ENCODE measurements at regions not wholly inside any gene's neighbourhood (a gene's known extent, or its start where the extent isn't known, plus 50 kb on each side); places are given as distances from the start of the nearest gene placed in this dataset.

DNA sequence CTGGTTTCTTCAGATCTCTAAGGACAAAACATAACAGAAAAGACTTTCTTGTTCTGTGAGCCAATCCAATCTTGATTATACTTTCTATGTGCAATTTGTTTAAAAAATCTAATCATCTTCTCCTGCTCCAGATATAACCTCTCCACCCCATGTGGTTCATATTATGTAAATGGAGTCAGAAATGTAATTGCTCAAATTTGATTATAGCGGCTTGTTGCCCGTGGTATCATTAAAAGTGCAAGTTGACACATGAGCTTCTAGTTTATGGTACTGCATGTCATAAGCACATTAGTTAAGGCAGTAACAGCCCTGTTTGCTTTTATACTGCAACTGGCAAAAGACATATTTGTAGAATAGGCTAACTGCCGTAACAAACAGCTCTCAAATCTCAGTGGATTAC is 715.1 kb upstream of the CDH7 start:
- Histone ChIP-seq H3K4me2 (no peak overlapping the region), H3K9me3 (no peaks in the 10 kb centered on the region), H3K27ac (no peak overlapping the region), H3K4me1 (no peaks in the 10 kb centered on the region), H3K4me3 (no peak overlapping the region)
- 18% methylated on average over 3 of the region's 3 CpGs for WGBS (ENCODE audit: missing lambda C conversion rate)
- FAIRE-seq: no peak
- no peak for ATAC-seq
- ChIA-PET POLR2A (no interaction called here), CTCF (no interaction called here)
- no peak for TF ChIP-seq CEBPB (IDR thresholded peaks at IDR 0.05)
- no peak for DNase-seq (ENCODE audit: low read depth in 1 of 2, low spot score in 1 of 2)

DNA sequence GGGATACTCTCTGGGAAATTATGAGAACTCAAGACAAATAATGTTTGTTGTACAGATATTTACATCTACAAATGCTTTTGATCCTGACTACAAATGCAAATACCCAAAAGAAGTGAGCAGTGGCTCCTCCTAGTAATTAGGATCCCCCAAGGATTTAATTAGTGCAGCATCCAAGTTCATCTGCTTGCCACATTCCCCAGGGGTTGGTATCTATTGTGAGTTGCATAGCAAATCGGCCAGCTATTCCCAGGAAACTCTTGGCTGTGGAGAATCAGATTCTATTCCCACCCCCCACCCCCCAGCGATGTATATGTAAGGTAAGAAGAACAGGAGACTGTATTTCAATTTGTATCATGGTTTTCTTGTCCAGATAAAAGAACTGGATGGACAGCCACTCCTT is 725.1 kb upstream of the CDH7 start:
- Histone ChIP-seq H3K4me2 (no peak overlapping the region), H3K4me1 (no peaks in the 10 kb centered on the region), H3K4me3 (no peak overlapping the region), H3K27ac (no peak overlapping the region), H3K9me3 (no peaks in the 10 kb centered on the region)
- CTCF ChIA-PET: no interaction called here
- ATAC-seq (no peak), DNase-seq (ENCODE audit: low read depth in 1 of 2, low spot score in 1 of 2) (no peak), FAIRE-seq (no peak)
- POLR2A ChIA-PET: no interaction called here
- TF ChIP-seq, protein P1, sequence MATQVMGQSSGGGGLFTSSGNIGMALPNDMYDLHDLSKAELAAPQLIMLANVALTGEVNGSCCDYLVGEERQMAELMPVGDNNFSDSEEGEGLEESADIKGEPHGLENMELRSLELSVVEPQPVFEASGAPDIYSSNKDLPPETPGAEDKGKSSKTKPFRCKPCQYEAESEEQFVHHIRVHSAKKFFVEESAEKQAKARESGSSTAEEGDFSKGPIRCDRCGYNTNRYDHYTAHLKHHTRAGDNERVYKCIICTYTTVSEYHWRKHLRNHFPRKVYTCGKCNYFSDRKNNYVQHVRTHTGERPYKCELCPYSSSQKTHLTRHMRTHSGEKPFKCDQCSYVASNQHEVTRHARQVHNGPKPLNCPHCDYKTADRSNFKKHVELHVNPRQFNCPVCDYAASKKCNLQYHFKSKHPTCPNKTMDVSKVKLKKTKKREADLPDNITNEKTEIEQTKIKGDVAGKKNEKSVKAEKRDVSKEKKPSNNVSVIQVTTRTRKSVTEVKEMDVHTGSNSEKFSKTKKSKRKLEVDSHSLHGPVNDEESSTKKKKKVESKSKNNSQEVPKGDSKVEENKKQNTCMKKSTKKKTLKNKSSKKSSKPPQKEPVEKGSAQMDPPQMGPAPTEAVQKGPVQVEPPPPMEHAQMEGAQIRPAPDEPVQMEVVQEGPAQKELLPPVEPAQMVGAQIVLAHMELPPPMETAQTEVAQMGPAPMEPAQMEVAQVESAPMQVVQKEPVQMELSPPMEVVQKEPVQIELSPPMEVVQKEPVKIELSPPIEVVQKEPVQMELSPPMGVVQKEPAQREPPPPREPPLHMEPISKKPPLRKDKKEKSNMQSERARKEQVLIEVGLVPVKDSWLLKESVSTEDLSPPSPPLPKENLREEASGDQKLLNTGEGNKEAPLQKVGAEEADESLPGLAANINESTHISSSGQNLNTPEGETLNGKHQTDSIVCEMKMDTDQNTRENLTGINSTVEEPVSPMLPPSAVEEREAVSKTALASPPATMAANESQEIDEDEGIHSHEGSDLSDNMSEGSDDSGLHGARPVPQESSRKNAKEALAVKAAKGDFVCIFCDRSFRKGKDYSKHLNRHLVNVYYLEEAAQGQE (IDR thresholded peaks at IDR 0.05): no peak
- no peak for TF ChIP-seq MYC (IDR thresholded peaks at IDR 0.05; ENCODE audit: borderline replicate concordance, low read length)
- TF ChIP-seq HOXA7 (CRISPR knock-in tag; IDR thresholded peaks at IDR 0.05): no peak
- TF ChIP-seq CHD4 (IDR thresholded peaks at IDR 0.05; ENCODE audit: borderline replicate concordance): no peak
- TF ChIP-seq RAD21 (conservative IDR thresholded peaks at IDR 0.05 in 1 of 2, IDR thresholded peaks at IDR 0.05 in 1 of 2): no peak
- TF ChIP-seq, protein P2, sequence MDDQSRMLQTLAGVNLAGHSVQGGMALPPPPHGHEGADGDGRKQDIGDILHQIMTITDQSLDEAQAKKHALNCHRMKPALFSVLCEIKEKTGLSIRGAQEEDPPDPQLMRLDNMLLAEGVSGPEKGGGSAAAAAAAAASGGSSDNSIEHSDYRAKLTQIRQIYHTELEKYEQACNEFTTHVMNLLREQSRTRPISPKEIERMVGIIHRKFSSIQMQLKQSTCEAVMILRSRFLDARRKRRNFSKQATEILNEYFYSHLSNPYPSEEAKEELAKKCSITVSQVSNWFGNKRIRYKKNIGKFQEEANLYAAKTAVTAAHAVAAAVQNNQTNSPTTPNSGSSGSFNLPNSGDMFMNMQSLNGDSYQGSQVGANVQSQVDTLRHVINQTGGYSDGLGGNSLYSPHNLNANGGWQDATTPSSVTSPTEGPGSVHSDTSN (IDR thresholded peaks at IDR 0.05): no peak
- no peak for TF ChIP-seq TP53 (CRISPR knock-in tag; IDR thresholded peaks at IDR 0.05)
- TF ChIP-seq HEYL (CRISPR knock-in tag; IDR thresholded peaks at IDR 0.05): no peak
- TF ChIP-seq ZNF302 (CRISPR knock-in tag; IDR thresholded peaks at IDR 0.05): no peak
- TF ChIP-seq ESRRA (IDR thresholded peaks at IDR 0.05; ENCODE audit: borderline replicate concordance, low read length): no peak
- TF ChIP-seq, protein P3, sequence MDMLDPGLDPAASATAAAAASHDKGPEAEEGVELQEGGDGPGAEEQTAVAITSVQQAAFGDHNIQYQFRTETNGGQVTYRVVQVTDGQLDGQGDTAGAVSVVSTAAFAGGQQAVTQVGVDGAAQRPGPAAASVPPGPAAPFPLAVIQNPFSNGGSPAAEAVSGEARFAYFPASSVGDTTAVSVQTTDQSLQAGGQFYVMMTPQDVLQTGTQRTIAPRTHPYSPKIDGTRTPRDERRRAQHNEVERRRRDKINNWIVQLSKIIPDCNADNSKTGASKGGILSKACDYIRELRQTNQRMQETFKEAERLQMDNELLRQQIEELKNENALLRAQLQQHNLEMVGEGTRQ (IDR thresholded peaks at IDR 0.05): no peak
- TF ChIP-seq CBX8 (IDR thresholded peaks at IDR 0.05): no peak
- TF ChIP-seq POLR2AphosphoS2 (conservative IDR thresholded peaks at IDR 0.05; ENCODE audit: low read length): no peak
- WGBS (ENCODE audit: missing lambda C conversion rate): 0% methylated on average over 1 of the region's 2 CpGs

DNA sequence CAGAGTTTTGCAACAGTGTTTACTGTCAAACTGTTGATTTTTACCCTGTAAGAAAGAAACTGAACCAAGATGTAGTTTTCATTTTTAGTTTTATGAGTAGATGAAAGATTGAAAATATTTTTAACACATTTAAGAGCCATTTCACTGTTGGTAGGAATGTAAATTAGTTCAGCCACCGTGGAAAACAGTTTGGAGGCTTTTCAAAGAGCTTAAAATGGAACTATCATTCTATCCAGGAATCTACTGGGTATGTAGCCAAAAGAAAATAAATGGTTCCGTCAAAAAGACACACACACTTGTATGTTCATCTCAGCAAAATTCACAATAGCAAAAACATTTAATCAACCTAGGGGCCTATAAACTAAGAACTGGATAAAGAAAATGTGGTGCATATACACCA is 729.8 kb upstream of the CDH7 start:
- ChIA-PET POLR2A (no interaction called here), CTCF (no interaction called here)
- Histone ChIP-seq H3K27ac (no peak overlapping the region), H3K4me3 (no peak overlapping the region), H3K9me3 (no peaks in the 10 kb centered on the region), H3K4me1 (no peaks in the 10 kb centered on the region), H3K4me2 (no peak overlapping the region)
- no peak for FAIRE-seq
- WGBS (ENCODE audit: missing lambda C conversion rate): 22% methylated on average over 2 of the region's 2 CpGs
- ATAC-seq: no peak
- no peak for DNase-seq (ENCODE audit: low read depth in 1 of 2, low spot score in 1 of 2)
- TF ChIP-seq CBX2 (IDR thresholded peaks at IDR 0.05; ENCODE audit: borderline replicate concordance, low read depth) (no peak), RNF2 (IDR thresholded peaks at IDR 0.05; ENCODE audit: borderline replicate concordance, low read depth) (no peak), JUN (IDR thresholded peaks at IDR 0.05) (no peak), ZFP36 (IDR thresholded peaks at IDR 0.05; ENCODE audit: borderline replicate concordance, partially characterized antibody) (no peak), HOXB5 (CRISPR knock-in tag; IDR thresholded peaks at IDR 0.05) (no peak)
- TF ChIP-seq, protein P4, sequence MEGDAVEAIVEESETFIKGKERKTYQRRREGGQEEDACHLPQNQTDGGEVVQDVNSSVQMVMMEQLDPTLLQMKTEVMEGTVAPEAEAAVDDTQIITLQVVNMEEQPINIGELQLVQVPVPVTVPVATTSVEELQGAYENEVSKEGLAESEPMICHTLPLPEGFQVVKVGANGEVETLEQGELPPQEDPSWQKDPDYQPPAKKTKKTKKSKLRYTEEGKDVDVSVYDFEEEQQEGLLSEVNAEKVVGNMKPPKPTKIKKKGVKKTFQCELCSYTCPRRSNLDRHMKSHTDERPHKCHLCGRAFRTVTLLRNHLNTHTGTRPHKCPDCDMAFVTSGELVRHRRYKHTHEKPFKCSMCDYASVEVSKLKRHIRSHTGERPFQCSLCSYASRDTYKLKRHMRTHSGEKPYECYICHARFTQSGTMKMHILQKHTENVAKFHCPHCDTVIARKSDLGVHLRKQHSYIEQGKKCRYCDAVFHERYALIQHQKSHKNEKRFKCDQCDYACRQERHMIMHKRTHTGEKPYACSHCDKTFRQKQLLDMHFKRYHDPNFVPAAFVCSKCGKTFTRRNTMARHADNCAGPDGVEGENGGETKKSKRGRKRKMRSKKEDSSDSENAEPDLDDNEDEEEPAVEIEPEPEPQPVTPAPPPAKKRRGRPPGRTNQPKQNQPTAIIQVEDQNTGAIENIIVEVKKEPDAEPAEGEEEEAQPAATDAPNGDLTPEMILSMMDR (IDR thresholded peaks at IDR 0.05): no peak
- TF ChIP-seq, protein P3 (IDR thresholded peaks at IDR 0.05): no peak
- TF ChIP-seq, protein P5, sequence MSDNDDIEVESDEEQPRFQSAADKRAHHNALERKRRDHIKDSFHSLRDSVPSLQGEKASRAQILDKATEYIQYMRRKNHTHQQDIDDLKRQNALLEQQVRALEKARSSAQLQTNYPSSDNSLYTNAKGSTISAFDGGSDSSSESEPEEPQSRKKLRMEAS (IDR thresholded peaks at IDR 0.05): no peak
